SU-DHL-6 (cell line): ENCODE measurements at regions not wholly inside any gene's neighbourhood (a gene's known extent, or its start where the extent isn't known, plus 50 kb on each side); places are given as distances from the start of the nearest gene placed in this dataset.
"Not testable (repeated sequence)": the region's sequence is repeated elsewhere in the genome, so short reads cannot be mapped to it uniquely, and the experiment has no call there.

Experiments
- CTCF ChIP-seq: fragments of 200-600 bp; sonication (generic); IDR thresholded peaks from one replicate; pipeline ENCODE4 v1.5.1; 2017; ENCODE audit warnings: antibody characterized with exemption, mild to moderate bottlenecking, low read length, moderate library complexity; ENCODE audit not compliant: insufficient read depth, poor library complexity, severe bottlenecking
- EZH2phosphoT487 ChIP-seq: fragments of 200-600 bp; sonication (generic), shearing (Covaris generic); conservative IDR thresholded peaks from 2 replicates; pipeline ENCODE4 v1.6.1; 2018; ENCODE audit warnings: mild to moderate bottlenecking, antibody characterized with exemption, low read length, moderate library complexity, mixed read lengths

GRCh38 chr5:118063836-118064235 lies 924.5 kb downstream of the DTWD2 start:
- TF ChIP-seq CTCF, EZH2phosphoT487: not testable (repeated sequence)
